Thyroid gland (tissue), 4 donors: ENCODE measurements at regions not wholly inside any gene's neighbourhood (a gene's known extent, or its start where the extent isn't known, plus 50 kb on each side); places are given as distances from the start of the nearest gene placed in this dataset.

Experiments
- POLR2A ChIP-seq, 2 donors: fragments of 450-650 bp; IDR thresholded peaks; one replicate each; pipeline ENCODE4 v1.6.1; 2017; ENCODE audit warnings: antibody characterized with exemption in 2 of 2, mild to moderate bottlenecking in 2 of 2, moderate library complexity in 1 of 2
- TF ChIP-seq, protein P1 (sequence below), 6 experiments: fragments of 200-600 bp in 3 of 6; fragments of 450-650 bp in 3 of 6; sonication (generic) in 3 of 6; IDR thresholded peaks; one replicate each; pipeline ENCODE4 v1.5.1; 2016 to 2019; ENCODE audit warnings: antibody characterized with exemption in 6 of 6, mild to moderate bottlenecking in 2 of 6, inconsistent platforms in 1 of 6, moderate library complexity in 1 of 6

DNA sequence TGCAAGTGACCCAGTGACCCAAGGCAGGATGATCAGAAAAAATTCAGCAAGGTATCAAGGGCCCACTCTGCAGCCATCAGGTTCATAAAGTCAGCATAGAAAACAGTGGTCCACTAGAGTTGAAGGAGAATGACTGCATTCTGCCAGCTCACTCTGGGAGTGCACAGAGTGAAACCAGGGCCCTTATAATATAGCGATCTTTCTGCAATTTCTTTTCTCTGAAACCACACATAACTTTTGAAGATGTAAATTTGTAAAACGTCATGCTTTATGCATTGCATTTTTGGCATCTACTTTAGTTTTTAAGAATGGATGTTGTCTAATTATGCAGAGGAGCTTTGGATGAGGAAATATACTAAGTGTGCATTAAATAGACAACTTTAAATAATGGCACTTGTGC, 225.0 kb upstream of the SMIM21 start:
- TF ChIP-seq, protein P1, sequence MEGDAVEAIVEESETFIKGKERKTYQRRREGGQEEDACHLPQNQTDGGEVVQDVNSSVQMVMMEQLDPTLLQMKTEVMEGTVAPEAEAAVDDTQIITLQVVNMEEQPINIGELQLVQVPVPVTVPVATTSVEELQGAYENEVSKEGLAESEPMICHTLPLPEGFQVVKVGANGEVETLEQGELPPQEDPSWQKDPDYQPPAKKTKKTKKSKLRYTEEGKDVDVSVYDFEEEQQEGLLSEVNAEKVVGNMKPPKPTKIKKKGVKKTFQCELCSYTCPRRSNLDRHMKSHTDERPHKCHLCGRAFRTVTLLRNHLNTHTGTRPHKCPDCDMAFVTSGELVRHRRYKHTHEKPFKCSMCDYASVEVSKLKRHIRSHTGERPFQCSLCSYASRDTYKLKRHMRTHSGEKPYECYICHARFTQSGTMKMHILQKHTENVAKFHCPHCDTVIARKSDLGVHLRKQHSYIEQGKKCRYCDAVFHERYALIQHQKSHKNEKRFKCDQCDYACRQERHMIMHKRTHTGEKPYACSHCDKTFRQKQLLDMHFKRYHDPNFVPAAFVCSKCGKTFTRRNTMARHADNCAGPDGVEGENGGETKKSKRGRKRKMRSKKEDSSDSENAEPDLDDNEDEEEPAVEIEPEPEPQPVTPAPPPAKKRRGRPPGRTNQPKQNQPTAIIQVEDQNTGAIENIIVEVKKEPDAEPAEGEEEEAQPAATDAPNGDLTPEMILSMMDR (IDR thresholded peaks at IDR 0.05): no peak
- TF ChIP-seq POLR2A (IDR thresholded peaks at IDR 0.05): no peak
